HG03095 (cell line): ENCODE measurements at regions not wholly inside any gene's neighbourhood (a gene's known extent, or its start where the extent isn't known, plus 50 kb on each side); places are given as distances from the start of the nearest gene placed in this dataset.

ENCODE experiments used
- ATAC-seq: cut with Tn5 transposase; IDR thresholded peaks from one replicate; pipeline ENCODE4 v1.9.1; 2021; ENCODE audit warnings: moderate library complexity; ENCODE audit not compliant: unreplicated experiment

GRCh38 chr20:24079661-24080412 lies 91.3 kb upstream of the GGTLC1 start:
- no peak for ATAC-seq

DNA sequence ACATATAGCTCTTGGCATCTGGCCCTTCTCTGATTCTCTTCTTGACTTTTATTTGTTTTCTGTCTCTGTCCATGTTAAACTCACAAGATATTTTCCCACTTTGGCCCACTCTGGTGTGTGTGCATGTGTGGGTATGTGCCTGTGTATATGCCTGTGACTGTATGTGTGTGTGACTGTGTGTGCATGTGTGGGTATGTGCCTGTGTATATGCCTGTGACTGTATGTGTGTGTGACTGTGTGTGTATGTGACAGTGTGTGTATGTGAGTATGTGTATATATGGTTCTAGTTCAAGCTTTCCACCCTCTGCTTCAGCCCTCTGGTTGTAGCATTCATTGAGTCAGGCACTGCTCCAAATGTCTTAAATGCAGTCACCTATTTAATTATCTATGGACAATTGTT lies 88.6 kb upstream of the GGTLC1 start:
- ATAC-seq, result no peak

- ATAC-seq, result no peak
Observed at GRCh38 chr20:24070679-24071078, 82.1 kb upstream of the GGTLC1 start.

DNA sequence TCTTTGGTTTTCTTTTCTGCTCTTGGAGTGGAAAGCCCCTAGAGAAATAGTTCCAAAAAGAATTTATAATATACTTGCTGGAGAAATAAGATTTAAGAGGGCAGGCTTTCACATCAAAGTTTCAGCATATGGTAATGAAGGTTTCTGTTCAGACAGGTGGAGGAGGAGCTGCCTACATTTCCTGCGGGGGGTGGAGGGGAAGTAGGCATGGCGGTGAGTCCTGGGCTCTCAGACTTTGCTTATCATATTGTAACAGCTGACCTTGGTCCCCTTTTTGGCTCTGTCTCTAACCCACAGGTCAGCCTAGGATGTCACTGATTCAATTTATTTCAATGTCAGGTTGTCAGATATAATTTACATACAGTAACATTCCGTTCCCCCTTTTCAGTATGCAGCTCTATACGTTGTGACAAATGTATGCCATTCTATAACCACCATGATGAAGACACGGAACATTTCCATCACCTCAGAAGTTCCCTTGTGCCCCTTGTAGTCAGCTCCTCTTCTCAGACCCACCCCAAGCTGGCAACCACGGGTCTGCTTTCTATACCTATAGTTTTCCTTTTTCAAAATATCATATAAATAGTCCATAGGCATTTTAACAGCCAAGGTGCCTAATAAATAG lies 77.6 kb upstream of the GGTLC1 start:
- ATAC-seq, result no peak

GRCh38 chr20:24064915-24065314 lies 76.3 kb upstream of the GGTLC1 start:
- ATAC-seq, result no peak

DNA sequence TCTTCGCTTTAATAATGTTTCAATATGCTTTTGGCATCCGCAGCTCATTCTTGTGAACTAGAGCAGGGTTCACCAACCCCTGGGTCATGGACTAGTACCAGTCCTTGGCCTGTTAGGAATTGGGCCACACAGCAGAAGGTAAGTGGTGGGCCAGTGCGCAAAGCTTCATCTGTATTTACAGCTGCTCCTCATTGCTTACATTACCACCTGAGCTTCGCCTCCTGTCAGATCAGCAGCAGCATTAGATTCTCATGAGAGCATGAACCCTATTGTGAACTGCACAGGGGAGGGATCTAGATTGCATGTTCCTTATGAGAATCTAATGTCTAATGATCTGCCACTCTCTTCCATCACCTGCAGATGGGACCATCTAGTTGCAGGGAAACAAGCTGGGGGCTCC lies 75.5 kb upstream of the GGTLC1 start:
- ATAC-seq, result no peak

- ATAC-seq, result no peak
Observed at GRCh38 chr20:24063100-24063499, 74.5 kb upstream of the GGTLC1 start.

GRCh38 chr20:24060851-24061590 lies 72.4 kb upstream of the GGTLC1 start:
- ATAC-seq, result no peak

GRCh38 chr20:24059174-24059573 lies 70.6 kb upstream of the GGTLC1 start:
- ATAC-seq, result no peak

GRCh38 chr20:24056491-24056890 lies 67.9 kb upstream of the GGTLC1 start:
- no peak for ATAC-seq

- no peak for ATAC-seq
Observed at GRCh38 chr20:24052599-24053275, 64.2 kb upstream of the GGTLC1 start.

DNA sequence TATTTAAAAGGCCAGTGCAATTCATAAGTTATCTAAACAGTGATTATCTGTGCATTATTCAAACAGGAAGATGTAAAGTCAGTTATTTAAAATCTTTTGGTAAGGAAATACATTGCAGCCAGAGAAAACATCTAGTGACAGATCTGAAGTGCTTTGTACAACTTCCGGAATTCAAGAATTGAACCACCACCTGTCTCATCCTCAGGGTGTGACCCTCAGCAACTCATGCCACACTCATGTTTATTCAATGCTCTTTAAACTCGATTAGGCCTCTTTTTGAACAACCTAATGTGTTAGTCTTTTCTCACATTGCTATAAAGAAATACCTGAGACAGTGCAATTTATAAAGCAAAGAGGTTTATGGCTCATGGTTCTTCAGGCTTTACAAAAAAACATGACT lies 62.6 kb upstream of the GGTLC1 start:
- no peak for ATAC-seq

DNA sequence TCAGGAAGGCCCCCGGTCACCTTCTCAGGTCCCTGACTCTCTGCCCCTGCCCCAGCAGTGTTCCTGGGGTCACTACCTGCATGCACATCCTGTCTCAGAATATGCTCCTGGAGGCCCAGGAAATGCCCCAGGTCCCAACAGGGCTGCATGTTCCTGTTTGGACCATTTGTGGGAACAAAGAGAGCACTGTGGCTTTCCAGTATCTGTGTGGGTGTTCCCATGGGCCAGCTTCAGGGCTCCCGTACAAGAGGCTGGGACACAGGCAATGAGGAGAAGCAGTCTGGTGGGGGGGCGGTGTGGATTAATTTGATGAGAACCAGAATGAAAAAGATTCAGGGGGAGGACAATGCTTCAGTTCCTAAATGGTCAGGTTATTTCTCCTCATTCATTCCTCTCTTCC lies 61.5 kb upstream of the GGTLC1 start:
- ATAC-seq, result no peak

DNA sequence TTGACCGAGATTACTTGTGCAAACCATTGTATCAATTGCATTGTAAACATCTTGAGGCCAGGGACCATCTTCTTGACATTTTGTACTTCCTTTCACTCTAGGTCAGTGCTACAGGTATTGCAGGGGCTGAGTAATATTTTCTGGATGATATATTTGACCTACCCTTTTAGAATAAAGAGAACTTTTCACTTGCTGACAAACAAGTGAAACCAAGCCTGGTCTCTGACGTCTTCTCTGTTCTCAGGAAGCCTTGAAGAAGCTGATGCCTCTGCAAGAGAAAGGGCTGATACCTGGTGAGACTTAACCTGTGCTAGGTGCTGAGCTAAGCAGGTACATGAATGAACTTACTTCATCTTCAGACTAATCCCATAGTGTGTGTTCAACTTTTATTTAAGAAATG lies 60.5 kb upstream of the GGTLC1 start:
- no peak for ATAC-seq

DNA sequence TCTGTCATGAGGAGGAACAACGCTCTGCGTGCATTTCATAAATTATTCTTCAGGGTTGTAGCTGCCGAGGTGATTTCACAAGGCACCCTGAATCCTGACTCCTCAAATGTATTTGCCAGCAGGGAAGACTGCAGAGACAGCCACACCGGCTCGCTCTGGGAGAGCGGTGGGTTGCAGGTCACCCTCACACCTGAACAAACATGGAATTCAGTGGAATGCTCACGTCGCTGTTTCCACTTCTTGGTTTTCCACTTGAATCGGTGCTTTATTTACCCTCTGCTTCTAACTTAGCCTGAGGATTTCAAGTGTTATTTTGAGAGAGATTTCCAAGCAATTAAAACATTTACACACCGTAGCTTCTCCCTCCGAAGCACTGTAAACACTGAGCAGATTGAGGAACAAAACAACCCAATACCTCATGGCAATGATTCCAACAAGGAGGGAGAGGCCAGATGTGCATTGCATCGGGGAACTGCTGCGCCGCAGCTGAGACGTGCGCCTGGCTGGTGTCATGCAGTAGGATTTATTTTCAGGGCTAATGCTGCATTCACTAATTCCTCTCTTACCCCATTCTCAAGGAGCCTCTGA lies 59.5 kb upstream of the GGTLC1 start:
- ATAC-seq, result no peak

DNA sequence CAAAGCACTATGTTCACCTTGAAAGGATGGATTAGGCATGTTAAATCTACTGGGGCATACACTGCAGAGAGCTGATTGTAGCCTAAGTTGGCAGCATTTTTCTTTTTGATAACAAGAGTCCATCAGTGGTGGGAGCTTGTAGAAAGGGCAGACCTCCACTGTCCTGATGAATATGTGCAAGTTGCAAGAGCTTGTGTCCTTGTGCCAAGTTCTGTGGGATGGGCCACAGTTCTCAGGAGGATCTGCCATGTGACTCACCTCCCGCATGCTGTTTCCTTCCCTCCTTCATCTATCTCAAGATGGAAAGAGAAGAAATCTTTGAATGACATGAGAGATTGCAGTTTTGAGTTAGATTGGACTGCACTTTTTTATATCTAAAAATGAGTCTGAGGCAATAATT lies 58.3 kb upstream of the GGTLC1 start:
- no peak for ATAC-seq

GRCh38 chr20:24045621-24046318 lies 57.2 kb upstream of the GGTLC1 start:
- no peak for ATAC-seq

- no peak for ATAC-seq
Observed at GRCh38 chr20:24043294-24043693, 54.7 kb upstream of the GGTLC1 start.

GRCh38 chr20:24042646-24043045 lies 54.1 kb upstream of the GGTLC1 start:
- no peak for ATAC-seq

DNA sequence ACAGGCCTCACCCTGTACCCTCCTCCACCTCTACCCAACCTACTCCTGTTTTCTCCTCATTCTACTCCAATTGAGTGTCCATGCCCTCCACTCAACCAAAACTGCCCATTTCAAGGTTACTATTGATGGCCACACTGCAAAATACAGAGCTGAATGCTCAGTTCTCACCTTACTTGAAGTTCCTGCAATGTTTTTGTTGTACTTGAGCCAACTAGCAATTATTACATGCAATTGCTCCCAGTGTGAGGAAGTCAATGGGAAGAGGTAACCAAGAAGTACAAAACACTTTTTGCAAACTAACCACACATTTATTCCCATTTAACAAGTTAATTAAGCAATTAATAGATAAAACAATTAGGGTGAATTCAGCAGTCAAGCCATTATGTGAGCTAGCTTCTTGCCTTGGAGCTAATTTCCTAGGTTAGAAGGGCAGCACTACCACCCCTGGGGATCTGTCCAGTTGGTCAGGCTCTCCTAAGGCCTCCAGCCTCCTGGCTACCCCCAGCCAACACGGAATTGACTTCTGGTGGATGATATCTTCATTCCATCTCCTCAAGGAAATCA lies 52.4 kb upstream of the GGTLC1 start:
- no peak for ATAC-seq
